Ureter (tissue), 1 donor: ENCODE measurements at regions not wholly inside any gene's neighbourhood (a gene's known extent, or its start where the extent isn't known, plus 50 kb on each side); places are given as distances from the start of the nearest gene placed in this dataset.

Source experiments
- DNase-seq: peaks from one replicate; pipeline ENCODE4 v3.0.0-alpha.2; 2020; ENCODE audit warnings: low spot score
- donor health status: DM: yes; HTN: yes; CAD: no.

- no peak for DNase-seq
Measured at GRCh38 chr4:100970414-100970813, 376.9 kb downstream of the PPP3CA start.

GRCh38 chr4:100969925-100970324 lies 377.4 kb downstream of the PPP3CA start:
- DNase-seq: no peak

- no peak for DNase-seq
Measured at GRCh38 chr4:100968046-100968445, 379.3 kb downstream of the PPP3CA start.

- DNase-seq: no peak
Measured at GRCh38 chr4:100963627-100964026, 383.7 kb downstream of the PPP3CA start.

GRCh38 chr4:100962698-100963097 lies 384.6 kb downstream of the PPP3CA start:
- DNase-seq: no peak

GRCh38 chr4:100960232-100960631 lies 387.1 kb downstream of the PPP3CA start:
- no peak for DNase-seq

GRCh38 chr4:100954046-100954445 lies 393.3 kb downstream of the PPP3CA start:
- DNase-seq: no peak

- no peak for DNase-seq
Measured at GRCh38 chr4:100953616-100954015, 393.7 kb downstream of the PPP3CA start.

GRCh38 chr4:100952590-100952989 lies 394.7 kb downstream of the PPP3CA start:
- DNase-seq: no peak

- DNase-seq: no peak
Measured at GRCh38 chr4:100949350-100949935, 397.9 kb downstream of the PPP3CA start.

GRCh38 chr4:100948911-100949310 lies 398.4 kb downstream of the PPP3CA start:
- DNase-seq: no peak

- DNase-seq: no peak
Measured at GRCh38 chr4:100945789-100946188, 401.5 kb downstream of the PPP3CA start.

- no peak for DNase-seq
Measured at GRCh38 chr4:100938698-100939097, 408.6 kb downstream of the PPP3CA start.

- no peak for DNase-seq
Measured at GRCh38 chr4:100936661-100937375, 410.5 kb downstream of the PPP3CA start.

- no peak for DNase-seq
Measured at GRCh38 chr4:100935090-100935489, 412.2 kb downstream of the PPP3CA start.

- DNase-seq: no peak
Measured at GRCh38 chr4:100933628-100934027, 413.7 kb downstream of the PPP3CA start.

GRCh38 chr4:100929758-100930157 lies 411.9 kb upstream of the EMCN start:
- no peak for DNase-seq

- no peak for DNase-seq
Measured at GRCh38 chr4:100929135-100929534, 411.3 kb upstream of the EMCN start.

GRCh38 chr4:100926039-100926717 lies 408.4 kb upstream of the EMCN start:
- DNase-seq: no peak

- no peak for DNase-seq
Measured at GRCh38 chr4:100913685-100914084, 395.9 kb upstream of the EMCN start.

GRCh38 chr4:100908540-100908939 lies 390.7 kb upstream of the EMCN start:
- DNase-seq: no peak

- no peak for DNase-seq
Measured at GRCh38 chr4:100907465-100908454, 389.9 kb upstream of the EMCN start.
